ENCODE measurements at regions not wholly inside any gene's neighbourhood (a gene's known extent, or its start where the extent isn't known, plus 50 kb on each side); places are given as distances from the start of the nearest gene placed in this dataset.

- no peak for ATAC-seq
Observed at GRCh38 chr2:122575076-122575475, 819.6 kb downstream of the TSN start.

- no peak for ATAC-seq
Observed at GRCh38 chr2:122583159-122583917, 827.9 kb downstream of the TSN start.

- ATAC-seq = no peak
Observed at GRCh38 chr2:122590524-122590923, 835.1 kb downstream of the TSN start.

DNA sequence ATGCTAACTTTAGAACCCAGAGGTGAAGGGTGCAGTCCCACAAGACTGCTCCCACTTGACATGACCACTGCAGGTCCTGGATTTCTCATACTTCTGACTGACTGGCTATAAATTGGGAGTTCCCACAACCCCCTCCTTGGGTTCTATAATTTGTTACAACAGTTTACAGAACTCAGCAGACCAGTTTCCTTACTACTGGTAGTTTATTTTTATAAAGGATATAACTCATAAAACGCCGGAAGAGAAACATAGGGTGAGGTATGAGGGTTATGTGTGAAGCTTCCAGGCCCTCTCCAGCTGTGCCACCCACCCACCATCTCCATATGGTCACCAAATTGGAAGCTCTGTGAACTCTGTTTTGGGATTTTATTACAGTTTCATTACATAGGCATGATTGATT, 839.6 kb downstream of the TSN start:
- ATAC-seq = no peak

GRCh38 chr2:122596598-122596997, 841.1 kb downstream of the TSN start:
- no peak for ATAC-seq

DNA sequence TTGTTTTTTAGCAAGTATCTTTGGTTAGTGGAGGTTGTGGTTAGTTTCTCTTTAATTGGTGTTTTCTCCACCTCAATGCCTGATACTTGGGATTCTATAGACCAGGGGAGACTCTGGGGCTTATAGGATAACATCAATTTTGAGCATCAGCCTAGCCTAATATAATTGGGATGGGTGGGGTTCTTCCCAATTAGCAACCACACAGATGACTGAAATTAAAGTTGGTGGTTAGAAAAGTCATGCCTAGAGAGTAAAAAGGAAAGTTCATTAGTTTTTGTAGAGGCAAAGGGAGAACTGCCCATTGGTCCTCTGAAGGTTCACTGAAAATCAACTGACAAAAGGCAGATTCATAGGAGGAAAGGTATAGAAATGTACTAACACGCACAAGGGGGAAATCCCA, 843.3 kb downstream of the TSN start:
- ATAC-seq = no peak

DNA sequence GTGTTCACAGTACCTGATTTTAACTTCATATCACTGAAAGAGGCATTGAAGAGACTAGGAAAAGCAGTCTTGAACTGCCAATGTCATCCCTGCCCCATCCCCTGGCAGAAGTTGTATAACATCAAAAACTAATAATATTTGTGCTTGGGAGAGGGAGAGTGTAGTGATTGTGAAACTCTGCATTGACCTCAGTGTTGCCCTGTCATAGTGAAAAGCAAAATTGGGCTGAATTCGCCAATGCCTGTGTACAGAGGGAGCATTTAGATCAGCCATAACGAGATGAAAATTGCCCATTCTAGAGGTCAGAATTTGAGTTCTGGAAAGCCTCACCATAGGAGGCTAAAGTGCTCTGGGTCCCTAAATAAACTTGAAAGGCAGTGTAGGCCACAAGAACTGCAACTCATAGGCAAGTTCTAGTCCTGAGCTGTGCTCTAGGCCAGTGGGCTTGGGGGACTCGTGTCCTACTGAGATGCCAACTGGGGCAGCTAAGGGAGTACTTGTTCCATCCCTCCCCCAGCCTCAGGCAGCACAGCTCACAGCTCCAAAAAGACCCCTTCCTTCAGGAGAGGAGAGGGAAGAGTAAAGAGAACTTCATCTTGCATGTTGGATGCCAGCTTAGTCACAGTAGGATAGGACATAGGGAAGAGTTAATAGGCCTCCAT, 855.6 kb downstream of the TSN start:
- ATAC-seq = no peak

- ATAC-seq = no peak
Observed at GRCh38 chr2:122622934-122623333, 867.5 kb downstream of the TSN start.

GRCh38 chr2:122627388-122627787, 871.9 kb downstream of the TSN start:
- no peak for ATAC-seq

- ATAC-seq = no peak
Observed at GRCh38 chr2:122634256-122634655, 878.8 kb downstream of the TSN start.

GRCh38 chr2:122634920-122635319, 879.5 kb downstream of the TSN start:
- ATAC-seq = no peak

GRCh38 chr2:122635686-122636085, 880.2 kb downstream of the TSN start:
- ATAC-seq = no peak

DNA sequence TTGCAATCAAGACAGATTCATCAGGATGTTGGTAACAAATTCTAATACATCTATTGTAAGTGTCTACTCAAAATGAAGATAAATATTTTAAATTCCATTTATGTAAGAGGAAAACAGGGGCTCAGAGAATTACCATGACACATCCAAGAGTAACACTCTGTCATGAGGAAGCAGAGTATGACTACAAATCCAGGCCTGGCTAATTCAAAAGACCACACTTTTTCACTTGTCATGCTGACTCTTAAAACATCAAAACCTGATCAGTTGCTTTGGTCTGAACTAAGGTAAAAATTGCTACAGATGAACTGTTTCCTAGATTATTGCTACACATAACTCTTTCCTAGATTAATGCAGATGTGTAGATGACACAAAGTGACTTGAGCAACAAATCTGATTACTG, 880.6 kb downstream of the TSN start:
- ATAC-seq = no peak

DNA sequence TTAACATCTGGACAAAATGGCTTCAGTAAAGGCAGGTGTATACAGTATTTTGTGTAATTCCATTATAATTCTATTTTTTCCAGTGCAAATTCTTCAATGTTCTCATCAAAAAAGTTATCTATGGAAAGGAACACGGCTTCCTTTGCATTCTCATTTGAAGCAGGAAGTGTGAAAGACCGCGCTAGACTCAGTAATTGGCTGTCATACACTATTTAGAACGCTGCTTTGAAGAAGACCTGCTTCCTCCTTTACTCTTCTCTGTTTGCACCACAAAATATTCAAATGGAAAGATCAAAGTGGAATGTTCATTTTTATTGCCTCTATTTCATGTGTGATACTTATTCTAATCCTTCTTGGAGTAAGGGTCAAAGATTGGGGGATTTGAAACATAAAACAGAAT, 883.7 kb downstream of the TSN start:
- ATAC-seq = no peak

DNA sequence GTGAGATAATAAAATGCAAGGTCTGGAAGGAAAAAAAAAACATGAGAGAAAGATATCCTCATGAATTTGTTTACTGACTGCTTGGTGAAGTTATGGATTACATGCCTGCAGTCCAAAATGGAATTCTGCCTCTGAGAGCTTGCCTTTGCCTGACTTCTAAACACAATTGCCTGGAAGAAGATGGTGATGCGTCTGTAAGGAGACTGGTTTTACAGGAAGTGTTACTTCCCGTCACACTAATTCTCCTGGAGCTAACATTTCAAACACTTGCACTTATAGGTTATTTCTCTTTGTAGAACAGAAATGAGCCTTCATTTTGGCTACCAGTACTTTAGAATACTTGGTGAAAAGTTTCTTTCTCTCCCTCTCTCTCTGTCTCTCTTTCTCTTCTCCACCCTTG, 884.3 kb downstream of the TSN start:
- no peak for ATAC-seq

DNA sequence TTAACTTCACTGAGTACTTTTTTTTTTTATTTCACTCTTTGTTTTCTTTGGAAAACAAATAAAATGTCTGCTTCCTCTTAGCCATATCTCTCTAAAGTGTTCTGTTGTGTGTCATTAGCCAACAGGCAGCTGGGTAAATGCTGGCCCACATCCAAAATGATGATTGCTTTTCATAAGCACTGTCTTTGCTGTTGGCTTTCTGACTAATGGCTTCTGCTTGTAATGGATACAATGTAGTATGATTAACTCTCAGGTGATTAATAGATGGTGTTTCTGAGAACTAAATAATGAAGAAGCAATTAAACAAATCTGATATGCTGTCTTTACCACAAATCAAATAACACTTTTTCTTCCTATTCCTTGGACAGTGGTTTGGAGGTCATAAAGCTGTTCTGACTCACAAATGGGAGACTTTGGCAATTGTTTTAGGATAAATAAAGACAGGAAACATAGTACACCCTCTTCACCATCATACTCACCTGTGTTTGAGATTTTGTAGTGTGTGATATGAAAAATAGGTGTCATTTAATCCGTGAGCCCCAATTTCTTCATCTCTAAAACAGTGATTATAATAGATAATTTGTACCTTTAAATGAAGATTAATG, 888.4 kb downstream of the TSN start:
- no peak for ATAC-seq

GRCh38 chr2:122651236-122651635, 895.8 kb downstream of the TSN start:
- no peak for ATAC-seq

DNA sequence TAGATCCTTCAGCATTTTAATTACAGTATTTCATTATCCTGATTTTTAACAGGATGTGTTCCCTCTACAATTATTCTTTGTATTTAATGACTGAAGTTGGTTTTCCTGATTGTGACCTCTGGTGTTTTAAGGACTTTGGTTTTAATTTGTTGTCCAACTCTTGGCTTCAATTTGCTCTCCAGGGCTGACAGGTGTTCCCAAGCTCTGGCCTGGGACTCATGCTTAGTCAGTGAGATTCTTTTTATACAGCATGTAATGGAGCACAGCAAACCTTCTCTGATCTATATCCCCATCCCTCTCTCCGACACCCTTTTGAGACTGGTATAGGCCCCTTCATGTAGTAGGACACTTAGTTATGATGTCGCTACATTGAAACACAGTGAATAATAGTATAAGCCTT, 896.3 kb downstream of the TSN start:
- no peak for ATAC-seq

GRCh38 chr2:122652670-122653069, 897.2 kb downstream of the TSN start:
- ATAC-seq = no peak

- ATAC-seq = no peak
Observed at GRCh38 chr2:122656403-122656802, 901.0 kb downstream of the TSN start.

DNA sequence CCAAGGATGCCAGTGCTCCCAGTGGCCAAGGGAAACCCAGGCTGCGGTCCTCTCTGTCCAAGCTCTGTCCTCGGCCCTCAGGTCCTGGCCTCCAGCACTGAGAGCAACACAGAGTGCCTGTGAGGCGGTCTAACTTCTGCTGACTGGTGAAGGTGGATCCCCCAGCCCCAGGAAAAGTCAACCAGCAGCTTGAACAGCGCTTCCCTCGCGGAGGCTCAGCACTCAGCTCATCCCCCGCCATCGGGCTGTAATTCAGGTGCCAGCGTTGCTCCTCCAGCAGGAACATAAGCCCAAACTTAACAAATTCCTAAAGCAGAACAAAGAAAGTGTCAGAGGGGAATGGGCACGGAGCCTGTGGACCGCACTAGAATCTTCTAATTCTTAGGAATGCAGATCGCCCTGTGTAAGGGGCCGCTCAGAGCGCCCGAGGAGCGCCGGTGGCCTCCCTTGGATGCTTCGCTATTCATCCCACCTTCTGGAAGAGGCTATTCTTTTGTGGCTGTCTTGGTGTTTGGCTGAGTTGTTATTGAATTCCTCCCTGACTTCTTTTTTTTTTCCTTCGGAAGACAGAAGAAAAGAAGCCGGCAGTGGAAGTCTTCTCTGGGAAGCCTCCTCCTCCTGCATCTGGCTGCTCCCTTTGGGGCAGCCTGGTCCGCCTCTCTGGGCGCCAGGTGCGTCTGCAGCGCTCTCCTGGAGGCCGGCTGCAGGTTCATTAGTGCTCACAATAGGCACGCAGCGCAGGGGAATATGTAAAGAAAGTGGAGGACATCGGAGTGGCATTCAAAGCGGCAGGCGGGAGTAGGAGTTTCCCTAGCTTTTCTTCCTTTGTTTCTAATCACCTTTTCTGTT, 905.6 kb downstream of the TSN start:
- no peak for ATAC-seq

DNA sequence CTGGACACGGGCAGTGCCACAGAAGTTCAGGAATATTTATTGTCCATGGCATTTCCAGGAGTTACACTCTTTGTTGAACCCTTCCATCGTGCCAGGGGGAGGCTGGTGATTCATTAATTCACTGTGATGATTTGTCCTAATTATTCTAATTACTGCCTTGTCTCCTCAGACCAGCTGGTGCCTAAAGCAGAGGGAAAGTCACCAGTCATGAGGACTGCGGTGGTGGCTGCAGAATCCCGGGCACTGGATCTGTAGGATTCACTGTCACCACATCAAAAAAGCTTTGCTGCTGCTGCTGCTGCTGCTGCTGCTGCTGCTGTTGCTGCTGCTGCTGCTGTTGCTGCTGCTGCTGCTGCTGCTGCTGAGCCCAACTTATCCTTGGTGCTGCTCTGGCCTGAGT, 908.2 kb downstream of the TSN start:
- ATAC-seq = no peak

- ATAC-seq = no peak
Observed at GRCh38 chr2:122669627-122670026, 914.2 kb downstream of the TSN start.

Measured in esophagus mucosa (tissue), 1 donor.